ENCODE measurements at regions not wholly inside any gene's neighbourhood (a gene's known extent, or its start where the extent isn't known, plus 50 kb on each side); places are given as distances from the start of the nearest gene placed in this dataset.

GRCh38 chr12:84596266-84596665 lies 316.3 kb downstream of the SLC6A15 start:
- no peak for TF ChIP-seq SIX5 (IDR thresholded peaks at IDR 0.05; ENCODE audit: low read depth, low read length)
- no peak for TF ChIP-seq RFX5 (IDR thresholded peaks at IDR 0.05; ENCODE audit: borderline replicate concordance, low read depth, low read length)
- TF ChIP-seq CTCF (IDR thresholded peaks at IDR 0.05; ENCODE audit: control extremely low read depth in 1 of 3, insufficient read depth in 1 of 3, low read depth in 1 of 3, low read length in 3 of 3): no peak
- no peak for TF ChIP-seq POLR2A (IDR thresholded peaks at IDR 0.05; ENCODE audit: control extremely low read depth in 1 of 2, low read depth in 2 of 2, low read length in 2 of 2)
- no peak for TF ChIP-seq RAD21 (IDR thresholded peaks at IDR 0.05 in 1 of 2, conservative IDR thresholded peaks at IDR 0.05 in 1 of 2; ENCODE audit: low read depth in 2 of 2, low read length in 2 of 2)

Measured in H1 (cell line).